Panc1 (cell line): ENCODE measurements at regions not wholly inside any gene's neighbourhood (a gene's known extent, or its start where the extent isn't known, plus 50 kb on each side); places are given as distances from the start of the nearest gene placed in this dataset.

Experiments
- ATAC-seq: fragments of 200-7000 bp; cut with Tn5 transposase; 2 replicates; pipeline ENCODE4 v1.9.1; 2020; ENCODE audit warnings: mild to moderate bottlenecking, moderate library complexity
- BruUV-seq: library from RNA; stranded (reverse); fragments of 400-500 nt; replicated peaks from 2 replicates; lab custom pipeline; 2021; lab: Mats Ljungman, UMichigan
- CTCF ChIA-PET: fragments of 300-600 bp; sonication (Branson Sonifier 250); formaldehyde crosslinking; loops from one replicate; lab custom pipeline; 2022; ENCODE audit warnings: antibody characterized with exemption; lab: Charles Lee
- POLR2A ChIA-PET: fragments of 300-600 bp; sonication (Branson Sonifier 250); formaldehyde crosslinking; loops from one replicate; lab custom pipeline; 2022; ENCODE audit warnings: antibody characterized with exemption; lab: Charles Lee
- DNase-seq: peaks from one replicate; pipeline ENCODE4 v3.0.0-alpha.2; 2010; ENCODE audit warnings: low read depth, low spot score
- H3K27ac ChIP-seq: 2 replicates; pipeline ENCODE4 v1.5.1; 2011; ENCODE audit warnings: mild to moderate bottlenecking, low read length, inconsistent platforms
- H3K27me3 ChIP-seq: fragments of 200-500 bp; sonication (Bioruptor generic); 2 replicates; pipeline ENCODE4 v1.6.0; 2014; ENCODE audit warnings: low read length, inconsistent platforms; ENCODE audit not compliant: control insufficient read depth, insufficient read depth
- H3K36me3 ChIP-seq: fragments of 200-500 bp; sonication (Bioruptor generic); 2 replicates; pipeline ENCODE4 v1.5.1; 2014; ENCODE audit warnings: inconsistent platforms, mild to moderate bottlenecking, low read length, moderate library complexity; ENCODE audit not compliant: control insufficient read depth, insufficient read depth
- H3K4me1 ChIP-seq: 2 replicates; pipeline ENCODE4 v1.5.1; 2011; ENCODE audit warnings: inconsistent platforms, mild to moderate bottlenecking, low read length, moderate library complexity; ENCODE audit not compliant: control insufficient read depth, insufficient read depth
- H3K4me3 ChIP-seq, 2 experiments: 2 replicates each; pipeline ENCODE4 v1.5.1; 2011 to 2012; ENCODE audit warnings: low read depth in 2 of 2, low read length in 2 of 2, mild to moderate bottlenecking in 2 of 2, inconsistent platforms in 1 of 2, moderate library complexity in 1 of 2
- H3K9me3 ChIP-seq: fragments of 200-500 bp; sonication (Bioruptor generic); 2 replicates; pipeline ENCODE4 v1.5.1; 2014; ENCODE audit warnings: low read depth, mild to moderate bottlenecking, inconsistent platforms, low read length, moderate library complexity; ENCODE audit not compliant: control insufficient read depth, insufficient read depth
- CTCF ChIP-seq: fragments of 450-650 bp; IDR thresholded peaks from 2 replicates; pipeline ENCODE4 v1.5.1; 2017; ENCODE audit warnings: mild to moderate bottlenecking
- POLR2AphosphoS5 ChIP-seq: IDR thresholded peaks from 2 replicates; pipeline ENCODE4 v1.6.1; 2012; ENCODE audit warnings: mild to moderate bottlenecking, low read depth, low read length, moderate library complexity
- REST ChIP-seq, 2 experiments: IDR thresholded peaks; 2 replicates each; pipeline ENCODE4 v1.6.1; 2011 to 2012; ENCODE audit warnings: low read depth in 2 of 2, control low read depth in 1 of 2, low read length in 1 of 2, mild to moderate bottlenecking in 1 of 2, moderate library complexity in 1 of 2; ENCODE audit not compliant: insufficient read depth in 1 of 2
- SIN3A ChIP-seq: IDR thresholded peaks from 2 replicates; pipeline ENCODE4 v1.6.1; 2012; ENCODE audit warnings: low read depth, mild to moderate bottlenecking, low read length, moderate library complexity, borderline replicate concordance; ENCODE audit not compliant: insufficient read depth
- TCF7L2 ChIP-seq: IDR thresholded peaks from 2 replicates; pipeline ENCODE4 v1.6.1; 2011; ENCODE audit warnings: mild to moderate bottlenecking, low read depth, low read length, inconsistent platforms
- in situ Hi-C: cut with HindIII; loops from 2 replicates; pipeline ENCODE4 v1.10.0; 2016; ENCODE audit warnings: low sequenced_read_pairs, low pct_unique_long_range_greater_than_20kb
- intact Hi-C: fragments of 100-400 bp; cut with micrococcal nuclease; formaldehyde crosslinking; loops from one replicate; pipeline ENCODE4 v1.10.0; 2022; ENCODE audit not compliant: unreplicated experiment

GRCh38 chr4:3877236-3877635 is 111.1 kb downstream of the ADRA2C start:
- TF ChIP-seq TCF7L2 (no peak), SIN3A (no peak), POLR2AphosphoS5 (no peak), REST (IDR thresholded peaks at IDR 0.05; ENCODE audit: insufficient read depth in 1 of 2, low read depth in 2 of 2, low read length in 1 of 2) (no peak), CTCF (no peak)
- in situ Hi-C loops: no loop called here
- ATAC-seq (no peak), DNase-seq (no peak)
- no TSS peak for BruUV-seq
- Histone ChIP-seq H3K4me1 (peaks cover 2% of the 10 kb centered on the region; the same call in 1 of the 2 replicates), H3K27me3 (peaks cover 8% of the 10 kb centered on the region), H3K27ac (no peak overlapping the region), H3K36me3 (no peaks in the 10 kb centered on the region), H3K4me3 (no peak overlapping the region), H3K9me3 (no peaks in the 10 kb centered on the region)
- ChIA-PET CTCF (no interaction called here), POLR2A (no interaction called here)
- intact Hi-C loops: loop anchor here (10.0 kb wide), 1 partner anchor 312 kb away; no protein-coding TSS in a partner anchor

- TF ChIP-seq SIN3A (no peak), CTCF (no peak), POLR2AphosphoS5 (no peak), TCF7L2 (no peak), REST (IDR thresholded peaks at IDR 0.05; ENCODE audit: insufficient read depth in 1 of 2, low read depth in 2 of 2, low read length in 1 of 2) (no peak)
- BruUV-seq: no TSS peak
- CTCF ChIA-PET: interaction anchor here (0.6 kb wide), 2 partner anchors 20 to 92 kb away, joined by 4 read pairs; no protein-coding TSS in a partner anchor
- POLR2A ChIA-PET: interaction anchor here (0.7 kb wide), 1 partner anchor 42 kb away, joined by 3 read pairs; no protein-coding TSS in a partner anchor
- Histone ChIP-seq H3K4me3 (no peak overlapping the region), H3K27ac (no peak overlapping the region), H3K4me1 (peaks cover 2% of the 10 kb centered on the region; the same call in 1 of the 2 replicates), H3K9me3 (no peaks in the 10 kb centered on the region), H3K27me3 (peaks cover 8% of the 10 kb centered on the region), H3K36me3 (no peaks in the 10 kb centered on the region)
- in situ Hi-C loops: no loop called here
- no peak for DNase-seq
- ATAC-seq: no peak
- intact Hi-C loops: loop anchor here (10.0 kb wide), 1 partner anchor 313 kb away; no protein-coding TSS in a partner anchor
Observed at GRCh38 chr4:3877868-3878267, 111.7 kb downstream of the ADRA2C start.
